ENCODE measurements at regions not wholly inside any gene's neighbourhood (a gene's known extent, or its start where the extent isn't known, plus 50 kb on each side); places are given as distances from the start of the nearest gene placed in this dataset.

DNA sequence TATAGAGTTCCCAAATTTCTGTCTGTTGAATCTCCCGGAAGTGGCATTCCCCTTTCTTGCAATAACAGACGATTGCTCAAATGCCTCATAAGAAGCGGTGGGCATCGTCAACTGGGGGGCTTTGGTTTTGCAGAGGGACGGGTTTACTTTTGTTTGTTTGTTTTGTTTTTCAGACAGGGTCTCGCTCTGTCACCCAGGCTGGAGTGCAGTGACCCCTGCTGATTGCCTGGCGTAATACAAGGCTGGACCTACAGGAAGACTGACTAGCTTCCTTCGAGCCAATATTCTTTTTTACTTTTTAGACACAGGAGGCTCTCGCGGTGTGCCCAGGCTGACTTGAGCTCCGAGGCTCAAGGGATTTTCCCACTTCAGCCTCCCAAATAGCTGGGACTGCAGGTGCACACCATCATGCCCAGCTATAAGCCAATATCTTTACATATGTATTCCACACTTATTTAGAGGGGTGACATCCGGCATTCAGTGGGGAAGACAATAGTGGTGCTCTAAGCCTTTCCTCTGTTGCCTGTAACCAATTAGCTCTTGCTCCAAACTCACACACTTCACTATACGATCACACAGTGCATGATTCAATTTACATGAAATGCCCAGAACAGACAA is 58.1 kb downstream of the FHIP2A start:
- 0 out of 2 replicates have a peak overlapping the region, but pooled peaks have one; percentile 2 for H3K4me3 ChIP-seq (replicated peaks; ENCODE audit: insufficient read depth, low read length)
- no peaks in the 10 kb centered on the region for H3K27me3 ChIP-seq (ENCODE audit: insufficient read depth, poor library complexity, severe bottlenecking)
- TF ChIP-seq, protein P1, sequence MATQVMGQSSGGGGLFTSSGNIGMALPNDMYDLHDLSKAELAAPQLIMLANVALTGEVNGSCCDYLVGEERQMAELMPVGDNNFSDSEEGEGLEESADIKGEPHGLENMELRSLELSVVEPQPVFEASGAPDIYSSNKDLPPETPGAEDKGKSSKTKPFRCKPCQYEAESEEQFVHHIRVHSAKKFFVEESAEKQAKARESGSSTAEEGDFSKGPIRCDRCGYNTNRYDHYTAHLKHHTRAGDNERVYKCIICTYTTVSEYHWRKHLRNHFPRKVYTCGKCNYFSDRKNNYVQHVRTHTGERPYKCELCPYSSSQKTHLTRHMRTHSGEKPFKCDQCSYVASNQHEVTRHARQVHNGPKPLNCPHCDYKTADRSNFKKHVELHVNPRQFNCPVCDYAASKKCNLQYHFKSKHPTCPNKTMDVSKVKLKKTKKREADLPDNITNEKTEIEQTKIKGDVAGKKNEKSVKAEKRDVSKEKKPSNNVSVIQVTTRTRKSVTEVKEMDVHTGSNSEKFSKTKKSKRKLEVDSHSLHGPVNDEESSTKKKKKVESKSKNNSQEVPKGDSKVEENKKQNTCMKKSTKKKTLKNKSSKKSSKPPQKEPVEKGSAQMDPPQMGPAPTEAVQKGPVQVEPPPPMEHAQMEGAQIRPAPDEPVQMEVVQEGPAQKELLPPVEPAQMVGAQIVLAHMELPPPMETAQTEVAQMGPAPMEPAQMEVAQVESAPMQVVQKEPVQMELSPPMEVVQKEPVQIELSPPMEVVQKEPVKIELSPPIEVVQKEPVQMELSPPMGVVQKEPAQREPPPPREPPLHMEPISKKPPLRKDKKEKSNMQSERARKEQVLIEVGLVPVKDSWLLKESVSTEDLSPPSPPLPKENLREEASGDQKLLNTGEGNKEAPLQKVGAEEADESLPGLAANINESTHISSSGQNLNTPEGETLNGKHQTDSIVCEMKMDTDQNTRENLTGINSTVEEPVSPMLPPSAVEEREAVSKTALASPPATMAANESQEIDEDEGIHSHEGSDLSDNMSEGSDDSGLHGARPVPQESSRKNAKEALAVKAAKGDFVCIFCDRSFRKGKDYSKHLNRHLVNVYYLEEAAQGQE (IDR thresholded peaks at IDR 0.05; ENCODE audit: insufficient replicate concordance, low read depth), result no peak
- TF ChIP-seq, protein P2, sequence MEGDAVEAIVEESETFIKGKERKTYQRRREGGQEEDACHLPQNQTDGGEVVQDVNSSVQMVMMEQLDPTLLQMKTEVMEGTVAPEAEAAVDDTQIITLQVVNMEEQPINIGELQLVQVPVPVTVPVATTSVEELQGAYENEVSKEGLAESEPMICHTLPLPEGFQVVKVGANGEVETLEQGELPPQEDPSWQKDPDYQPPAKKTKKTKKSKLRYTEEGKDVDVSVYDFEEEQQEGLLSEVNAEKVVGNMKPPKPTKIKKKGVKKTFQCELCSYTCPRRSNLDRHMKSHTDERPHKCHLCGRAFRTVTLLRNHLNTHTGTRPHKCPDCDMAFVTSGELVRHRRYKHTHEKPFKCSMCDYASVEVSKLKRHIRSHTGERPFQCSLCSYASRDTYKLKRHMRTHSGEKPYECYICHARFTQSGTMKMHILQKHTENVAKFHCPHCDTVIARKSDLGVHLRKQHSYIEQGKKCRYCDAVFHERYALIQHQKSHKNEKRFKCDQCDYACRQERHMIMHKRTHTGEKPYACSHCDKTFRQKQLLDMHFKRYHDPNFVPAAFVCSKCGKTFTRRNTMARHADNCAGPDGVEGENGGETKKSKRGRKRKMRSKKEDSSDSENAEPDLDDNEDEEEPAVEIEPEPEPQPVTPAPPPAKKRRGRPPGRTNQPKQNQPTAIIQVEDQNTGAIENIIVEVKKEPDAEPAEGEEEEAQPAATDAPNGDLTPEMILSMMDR (IDR thresholded peaks at IDR 0.05; ENCODE audit: insufficient read depth, low read length), result peak; percentile 70
- H3K27ac ChIP-seq (replicated peaks), result no peak overlapping the region
- peak; percentile 26 to 47 for DNase-seq (ENCODE audit: low read depth in 1 of 2, low spot score in 1 of 2)

DNA sequence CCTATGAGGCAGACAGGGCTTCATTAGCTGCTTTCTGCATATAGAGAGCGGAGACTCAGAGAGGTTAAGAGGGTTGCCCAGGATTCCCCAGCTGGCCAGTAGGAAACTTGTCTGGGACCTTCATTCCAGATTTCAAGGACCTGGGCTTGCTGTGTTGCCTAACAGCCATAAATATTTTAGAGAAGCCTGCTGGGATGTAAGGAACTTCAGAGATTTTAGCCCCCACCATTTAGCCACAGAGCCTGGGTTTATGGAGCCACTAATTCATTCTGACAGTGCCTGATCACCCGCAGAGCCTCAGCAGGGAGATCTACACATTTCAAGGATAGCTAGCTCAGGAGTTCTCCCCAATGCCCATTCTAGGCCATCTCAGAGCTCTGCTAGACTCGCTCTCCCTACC is 56.6 kb upstream of the TRUB1 start:
- no peaks in the 10 kb centered on the region for H3K27me3 ChIP-seq (ENCODE audit: insufficient read depth, poor library complexity, severe bottlenecking)
- TF ChIP-seq, protein P1 (IDR thresholded peaks at IDR 0.05; ENCODE audit: insufficient replicate concordance, low read depth), result no peak
- TF ChIP-seq, protein P2 (IDR thresholded peaks at IDR 0.05; ENCODE audit: insufficient read depth, low read length), result no peak
- TF ChIP-seq GABPA (IDR thresholded peaks at IDR 0.05; ENCODE audit: low read depth), result no peak
- no peak for TF ChIP-seq SPI1 (IDR thresholded peaks at IDR 0.05; ENCODE audit: borderline replicate concordance, low read depth)
- no peak for TF ChIP-seq POLR2AphosphoS5 (IDR thresholded peaks at IDR 0.05; ENCODE audit: low read depth)
- no peak for DNase-seq (ENCODE audit: low read depth in 1 of 2, low spot score in 1 of 2)
- H3K4me3 ChIP-seq (replicated peaks; ENCODE audit: insufficient read depth, low read length), result no peak overlapping the region
- no peak overlapping the region for H3K27ac ChIP-seq (replicated peaks)

DNA sequence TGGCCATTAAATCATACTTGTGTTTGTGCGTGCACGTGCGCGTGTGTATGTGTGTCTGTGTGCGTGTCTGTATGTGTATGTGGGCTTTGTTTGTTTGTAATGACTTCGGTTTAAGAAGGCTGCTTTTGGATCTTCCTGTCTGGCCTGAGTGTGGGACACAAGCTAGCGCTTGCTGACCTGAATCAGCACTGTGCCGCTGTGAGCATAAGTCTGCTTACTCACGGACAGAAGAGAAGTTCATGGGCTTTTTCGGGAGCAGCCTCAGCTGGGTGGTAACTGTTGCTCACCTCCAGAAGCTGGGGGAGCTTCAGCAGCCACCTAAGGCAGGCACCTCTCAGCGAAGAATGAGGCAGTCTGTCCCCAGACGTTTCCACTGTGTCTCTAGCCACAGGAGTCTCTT is 56.1 kb upstream of the TRUB1 start:
- no peak for DNase-seq (ENCODE audit: low read depth in 1 of 2, low spot score in 1 of 2)
- TF ChIP-seq POLR2AphosphoS5 (IDR thresholded peaks at IDR 0.05; ENCODE audit: low read depth) (no peak), SPI1 (IDR thresholded peaks at IDR 0.05; ENCODE audit: borderline replicate concordance, low read depth) (no peak), GABPA (IDR thresholded peaks at IDR 0.05; ENCODE audit: low read depth) (no peak)
- TF ChIP-seq, protein P1 (IDR thresholded peaks at IDR 0.05; ENCODE audit: insufficient replicate concordance, low read depth), result no peak
- TF ChIP-seq, protein P2 (IDR thresholded peaks at IDR 0.05; ENCODE audit: insufficient read depth, low read length), result no peak

More for the DNA sequence above, 56.1 kb upstream of the TRUB1 start:
- no peak overlapping the region for H3K4me3 ChIP-seq (replicated peaks; ENCODE audit: insufficient read depth, low read length)
- H3K27ac ChIP-seq (replicated peaks), result no peak overlapping the region
- no peaks in the 10 kb centered on the region for H3K27me3 ChIP-seq (ENCODE audit: insufficient read depth, poor library complexity, severe bottlenecking)

All from HL-60 (cell line).